GM21825 (cell line): ENCODE measurements at regions not wholly inside any gene's neighbourhood (a gene's known extent, or its start where the extent isn't known, plus 50 kb on each side); places are given as distances from the start of the nearest gene placed in this dataset.
A peak's percentile ranks its signal among the peaks of the same experiment; 100 is the strongest.
"Not testable (repeated sequence)": the region's sequence is repeated elsewhere in the genome, so short reads cannot be mapped to it uniquely, and the experiment has no call there.

Experiments
- ATAC-seq: cut with Tn5 transposase; IDR thresholded peaks from one replicate; pipeline ENCODE4 v1.9.1; 2021; ENCODE audit warnings: mild to moderate bottlenecking, moderate library complexity; ENCODE audit not compliant: unreplicated experiment

DNA sequence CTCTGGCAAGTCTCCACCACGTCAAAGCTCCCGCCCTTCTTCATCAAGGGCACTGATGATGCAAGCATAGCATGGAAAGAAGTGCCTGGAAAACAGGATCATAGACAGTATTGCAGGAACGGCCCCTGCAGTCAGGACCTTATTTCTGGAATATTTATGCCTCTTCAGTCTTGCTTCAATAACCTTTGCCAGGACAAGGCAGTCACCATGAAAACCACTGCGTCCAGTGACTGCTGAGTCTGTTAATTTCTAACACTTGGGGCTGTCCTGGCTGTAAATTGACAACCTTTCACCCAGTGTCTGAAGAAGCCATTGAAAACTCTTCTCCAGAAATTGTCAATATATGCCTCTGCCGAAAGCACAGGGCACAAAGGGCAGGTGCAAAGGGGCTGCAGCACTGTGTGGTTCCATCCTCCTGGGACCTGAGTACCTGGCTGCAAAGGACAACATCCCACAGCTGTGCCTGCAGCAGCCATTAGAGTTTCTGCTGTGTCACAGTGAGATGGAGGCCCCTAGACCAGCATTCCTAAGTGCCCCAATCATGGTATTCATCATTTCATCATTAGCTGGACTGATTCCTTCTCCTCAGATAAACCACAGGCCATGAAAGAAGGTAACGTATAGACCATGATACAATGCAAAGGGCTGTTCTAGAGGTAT, 819.6 kb downstream of the RNF144A start:
- ATAC-seq: no peak

DNA sequence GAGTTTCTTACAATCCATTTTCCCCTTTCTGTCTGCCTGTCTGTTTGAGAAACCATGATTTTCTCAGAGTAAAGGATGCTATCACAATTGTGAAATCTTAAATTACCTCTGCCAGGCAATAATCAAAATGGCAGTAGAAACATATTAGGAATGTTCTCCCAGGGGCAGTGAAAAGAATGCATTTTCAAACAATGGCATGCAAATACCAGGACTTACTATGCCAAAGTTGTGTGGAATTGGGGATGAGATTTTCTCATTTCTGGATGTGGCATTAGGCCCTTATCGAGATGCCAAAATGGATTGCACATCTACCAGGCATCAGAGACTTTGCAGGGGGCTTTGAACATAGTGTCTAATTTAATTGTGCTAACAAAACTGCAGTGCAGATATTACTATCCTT, 821.4 kb downstream of the RNF144A start:
- ATAC-seq: no peak

DNA sequence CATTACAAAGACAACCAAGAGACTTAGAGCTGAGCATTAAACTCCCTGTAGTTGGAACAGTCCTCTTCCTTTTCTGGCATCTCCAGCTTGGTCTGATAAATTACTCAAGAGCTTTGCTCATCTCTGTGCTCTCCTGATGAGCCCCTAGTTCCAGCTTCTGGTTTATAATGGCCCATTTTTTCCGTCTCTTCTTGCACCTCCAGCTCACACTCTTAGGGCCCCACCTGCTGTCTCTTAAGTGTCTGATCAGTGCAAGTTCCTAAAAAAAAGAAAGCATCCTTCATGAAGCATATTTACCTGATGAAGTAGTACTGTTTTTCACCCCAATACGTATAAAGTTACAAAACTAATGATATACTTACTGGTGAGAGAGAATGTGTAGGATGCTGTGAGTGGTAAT, 822.9 kb downstream of the RNF144A start:
- no peak for ATAC-seq

DNA sequence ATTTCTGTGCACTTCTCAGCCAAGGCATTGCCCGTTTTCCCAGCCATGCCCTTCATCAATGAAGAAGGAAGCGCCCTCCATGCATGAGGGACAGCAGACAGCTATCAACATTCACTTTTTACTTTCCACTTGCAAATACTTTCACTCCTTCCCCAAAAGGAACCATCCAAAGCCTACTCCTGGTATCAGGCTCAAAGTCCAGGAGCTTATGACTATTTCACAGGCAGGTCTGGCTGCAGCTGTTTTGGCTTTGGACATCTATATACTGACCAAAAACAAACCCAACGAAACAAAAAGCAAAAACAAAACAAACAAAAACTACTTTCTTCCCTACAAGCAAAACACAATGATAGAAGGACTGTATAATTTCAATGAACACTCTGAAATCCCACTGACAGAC, 825.1 kb downstream of the RNF144A start:
- no peak for ATAC-seq

DNA sequence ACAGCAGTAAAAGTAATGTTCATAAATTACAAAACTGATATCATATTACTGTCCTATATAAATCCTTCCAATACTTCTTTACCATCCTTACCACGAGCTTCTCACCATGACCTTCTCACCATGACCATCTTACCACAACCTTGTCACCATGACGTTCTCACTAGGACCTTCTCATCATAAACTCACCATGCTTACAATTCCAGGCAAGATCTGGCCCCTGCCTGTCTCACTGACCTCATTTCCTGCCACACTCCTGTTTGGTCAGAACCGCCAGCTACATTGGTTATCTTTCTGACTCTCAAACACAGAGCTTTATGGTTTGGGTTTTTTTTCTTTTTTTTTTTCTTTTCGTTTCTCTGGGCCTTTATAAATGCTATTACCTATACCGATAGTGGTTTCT, 827.6 kb downstream of the RNF144A start:
- no peak for ATAC-seq

DNA sequence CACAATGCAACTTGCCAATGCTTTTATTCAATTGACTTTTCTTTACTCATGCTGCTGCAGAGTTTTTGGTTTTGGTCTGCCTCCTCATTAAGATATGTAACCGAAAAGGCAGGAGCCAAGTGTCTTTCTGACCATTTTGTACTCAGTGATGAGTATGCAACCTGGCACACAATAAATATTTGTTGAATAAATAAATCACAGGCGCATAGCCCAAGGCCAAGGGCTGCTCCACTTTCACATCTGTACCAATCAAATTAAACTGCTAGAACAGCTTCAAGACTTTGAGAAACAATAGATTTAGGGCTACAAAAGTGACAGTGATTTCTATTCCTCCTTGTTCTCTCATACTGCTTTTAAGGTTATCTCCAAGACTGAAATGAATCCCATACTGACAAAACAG, 828.2 kb downstream of the RNF144A start:
- no peak for ATAC-seq

DNA sequence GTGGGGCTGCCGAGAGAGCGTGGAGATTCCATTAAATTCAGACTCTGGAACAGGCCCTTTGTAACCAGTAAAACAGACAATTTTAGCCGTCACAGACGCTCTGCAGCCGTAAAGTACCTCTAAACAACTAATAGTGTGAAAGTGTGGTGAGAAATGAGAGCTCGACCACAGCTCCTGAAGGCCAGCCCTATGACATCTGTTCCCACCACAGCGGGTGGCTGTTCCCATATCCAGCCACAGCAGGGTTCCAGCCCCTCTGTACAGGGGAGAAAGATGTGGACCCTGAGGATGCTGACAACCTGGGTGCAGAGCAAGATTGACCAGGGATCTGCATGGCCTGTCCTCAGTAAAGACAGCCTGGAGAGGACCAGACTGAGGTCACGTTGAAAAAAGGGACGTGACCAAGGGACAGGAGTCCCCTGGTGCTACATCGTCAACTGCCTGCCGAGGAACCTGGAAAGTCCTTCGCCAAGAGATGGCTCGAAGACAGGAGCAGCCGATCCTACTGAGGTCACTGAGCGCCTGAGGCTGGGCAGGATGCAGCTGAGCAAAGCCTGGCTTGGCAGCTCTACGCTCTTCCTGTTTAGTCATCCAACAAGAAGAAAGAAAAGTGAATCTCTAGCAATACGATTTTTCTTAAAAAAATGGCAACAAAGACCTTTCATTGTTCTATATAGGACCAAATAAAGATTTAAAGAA, 831.7 kb downstream of the RNF144A start:
- ATAC-seq: no peak

DNA sequence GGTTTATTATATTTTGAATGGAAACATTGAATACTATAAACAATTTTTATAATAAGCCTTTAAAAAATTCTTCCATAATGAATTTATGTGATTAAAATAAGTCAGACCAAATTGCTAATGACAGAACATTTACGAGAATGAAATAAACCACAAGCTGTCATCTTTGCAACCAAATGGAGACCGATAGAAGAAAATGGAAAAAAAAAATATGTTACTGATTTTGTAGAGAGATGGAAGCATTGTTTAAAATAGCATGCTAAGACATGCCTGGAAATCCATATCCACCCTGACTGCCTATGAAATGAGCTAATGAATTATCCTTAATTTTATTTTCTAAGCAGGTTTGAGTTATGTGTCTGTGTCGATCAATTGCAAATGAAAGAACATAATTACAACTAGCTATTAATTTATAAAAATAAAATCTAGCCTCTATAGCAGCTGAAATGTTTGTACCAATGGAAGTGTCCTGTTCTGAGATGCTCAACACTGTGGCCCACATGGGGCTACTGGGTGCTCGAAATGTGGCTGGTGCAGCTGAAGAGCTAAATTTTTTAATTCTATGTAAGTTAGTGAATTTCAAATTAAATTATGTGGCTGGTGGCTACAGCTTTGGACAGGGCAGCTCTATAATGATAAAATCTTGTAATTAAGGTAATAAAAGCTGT, 832.8 kb downstream of the RNF144A start:
- ATAC-seq: no peak

DNA sequence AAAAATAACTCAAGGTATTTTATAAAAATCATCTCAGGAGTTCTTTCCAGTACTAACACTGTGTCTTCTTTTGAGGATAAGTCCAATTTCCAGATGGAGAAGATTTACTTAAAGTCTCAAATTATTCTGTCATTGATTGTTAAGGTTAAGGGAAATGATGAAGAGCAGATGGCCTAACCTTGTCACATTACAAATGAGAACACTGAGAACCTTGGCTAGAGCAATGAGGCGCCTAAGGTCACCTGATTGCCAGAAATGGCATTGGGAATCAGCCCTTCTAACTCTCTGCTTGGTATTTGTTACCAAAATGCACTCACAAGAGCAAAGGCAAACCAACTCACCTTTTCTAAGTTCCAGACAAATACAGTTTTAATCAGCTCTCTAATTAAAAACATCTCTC, 835.1 kb downstream of the RNF144A start:
- no peak for ATAC-seq

DNA sequence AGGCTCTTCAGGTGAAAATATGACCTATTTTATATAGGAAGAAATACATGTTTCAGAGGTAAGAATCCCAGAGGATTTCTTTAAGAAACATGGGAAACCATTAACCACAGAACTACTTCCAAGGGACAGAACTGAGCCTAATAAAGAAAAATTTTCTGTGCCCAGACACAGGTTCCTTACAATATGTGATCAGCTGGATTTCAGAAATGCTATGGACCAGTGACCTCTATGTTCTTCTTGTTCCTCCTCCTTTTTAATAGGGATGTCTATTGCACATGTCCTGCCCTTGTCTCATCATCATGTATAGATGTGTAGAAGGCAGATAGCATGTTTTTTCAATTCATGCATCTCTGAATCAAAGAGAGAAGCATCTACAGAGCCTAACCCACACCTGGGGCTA, 836.6 kb downstream of the RNF144A start:
- no peak for ATAC-seq

DNA sequence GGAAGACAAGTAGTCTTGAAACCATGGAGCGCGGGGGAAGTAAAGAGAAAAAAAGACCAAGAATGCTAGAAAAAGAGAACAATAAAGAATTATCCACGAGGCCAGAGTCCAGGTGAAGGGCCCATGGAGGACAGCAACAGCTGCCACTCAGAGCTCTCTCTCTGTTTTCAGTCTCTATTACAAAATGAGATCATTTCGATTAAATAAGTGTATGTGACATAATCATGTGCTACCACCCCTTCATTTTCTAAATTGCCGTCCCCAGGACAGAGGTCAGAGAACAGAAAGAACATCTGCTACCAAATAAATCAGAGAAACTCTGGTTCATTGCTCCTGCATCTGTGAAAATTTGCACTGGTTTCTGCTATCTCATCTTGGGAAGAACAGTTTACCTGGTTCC, 838.7 kb downstream of the RNF144A start:
- ATAC-seq: no peak

DNA sequence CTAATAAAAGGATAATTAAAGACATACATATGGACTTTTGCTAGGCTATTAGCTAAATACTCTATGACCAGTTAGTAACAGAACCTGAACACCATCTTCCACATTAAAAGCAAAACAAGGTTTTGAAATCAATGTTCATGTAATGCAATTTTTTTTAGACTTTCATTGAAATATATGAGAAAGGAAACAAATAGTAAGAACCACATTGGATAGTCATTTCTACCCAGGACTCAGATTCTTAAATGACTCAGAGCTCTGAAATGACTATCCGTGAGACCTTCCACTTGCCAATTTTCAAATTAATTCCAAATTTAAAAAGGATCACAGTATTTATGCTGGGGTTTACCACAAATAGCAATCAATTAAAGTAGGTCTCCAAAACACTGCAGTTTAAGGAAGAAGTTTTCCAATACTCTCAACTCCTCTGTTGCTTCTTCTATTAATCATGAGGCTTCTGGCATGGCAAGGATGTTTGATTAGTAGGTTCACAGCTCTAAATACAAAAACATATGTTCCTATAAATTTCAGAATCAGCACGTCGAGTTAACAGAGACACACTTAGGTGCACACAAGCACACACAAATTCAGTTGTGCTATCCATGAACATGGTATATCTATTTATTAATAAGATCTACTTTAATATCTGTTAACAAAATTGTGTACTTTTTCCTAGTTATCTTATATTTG, 841.0 kb downstream of the RNF144A start:
- ATAC-seq: no peak

DNA sequence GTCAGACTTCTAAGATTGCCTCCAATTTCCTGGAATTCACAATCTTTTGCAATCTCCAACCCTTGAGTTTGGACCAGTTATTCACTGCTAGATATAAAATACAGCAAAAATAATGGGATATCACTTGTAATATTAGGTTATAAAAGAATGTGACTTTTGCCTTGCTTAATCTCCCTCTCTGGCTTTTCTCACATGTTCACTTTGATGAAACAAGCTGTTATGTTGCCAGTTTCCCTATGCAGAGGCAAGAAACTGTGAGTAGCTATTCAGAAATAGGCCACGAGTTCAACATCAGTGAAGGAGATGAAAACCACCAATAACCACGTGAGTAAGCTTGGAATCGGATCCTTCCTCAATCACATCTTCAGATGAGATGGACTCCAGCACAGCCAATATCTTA, 842.7 kb downstream of the RNF144A start:
- ATAC-seq: no peak

DNA sequence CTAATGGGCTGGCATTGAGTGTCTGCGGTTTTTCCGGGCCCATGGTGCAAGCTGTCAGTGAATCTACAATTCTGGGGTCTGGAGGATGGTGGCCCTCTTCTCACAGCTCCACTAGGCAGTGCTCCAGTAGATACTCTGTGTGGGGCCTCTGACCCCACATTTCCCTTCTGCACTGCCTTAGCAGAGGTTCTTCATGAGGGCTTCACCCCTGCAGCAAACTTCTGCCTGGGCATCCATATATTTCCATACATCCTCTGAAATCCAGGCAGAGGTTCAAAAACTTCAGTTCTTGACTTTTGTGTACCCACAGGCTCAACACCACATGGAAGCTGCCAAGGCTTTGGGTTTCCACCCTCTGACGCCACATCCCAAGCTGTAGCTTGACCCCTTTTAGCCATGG, 846.2 kb downstream of the RNF144A start:
- ATAC-seq: not testable (repeated sequence)

DNA sequence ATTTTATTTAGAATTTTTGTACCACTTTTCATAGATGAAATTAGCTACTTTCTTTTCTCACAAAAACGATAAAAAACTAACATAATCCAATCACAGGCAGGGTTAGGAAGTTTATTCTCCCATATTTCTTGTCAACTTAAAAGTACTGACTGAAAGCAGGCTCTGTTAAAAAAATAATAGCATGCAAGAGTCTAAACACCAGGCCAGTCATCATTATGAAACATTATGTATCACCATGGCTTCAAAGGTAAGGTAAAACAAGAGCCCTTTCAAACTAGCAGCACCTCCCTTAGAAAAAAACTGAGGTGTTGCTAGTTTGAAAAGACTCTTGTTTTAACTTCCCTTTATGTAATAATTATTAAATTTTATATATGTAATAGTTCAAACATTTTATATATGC, 848.0 kb downstream of the RNF144A start:
- no peak for ATAC-seq

DNA sequence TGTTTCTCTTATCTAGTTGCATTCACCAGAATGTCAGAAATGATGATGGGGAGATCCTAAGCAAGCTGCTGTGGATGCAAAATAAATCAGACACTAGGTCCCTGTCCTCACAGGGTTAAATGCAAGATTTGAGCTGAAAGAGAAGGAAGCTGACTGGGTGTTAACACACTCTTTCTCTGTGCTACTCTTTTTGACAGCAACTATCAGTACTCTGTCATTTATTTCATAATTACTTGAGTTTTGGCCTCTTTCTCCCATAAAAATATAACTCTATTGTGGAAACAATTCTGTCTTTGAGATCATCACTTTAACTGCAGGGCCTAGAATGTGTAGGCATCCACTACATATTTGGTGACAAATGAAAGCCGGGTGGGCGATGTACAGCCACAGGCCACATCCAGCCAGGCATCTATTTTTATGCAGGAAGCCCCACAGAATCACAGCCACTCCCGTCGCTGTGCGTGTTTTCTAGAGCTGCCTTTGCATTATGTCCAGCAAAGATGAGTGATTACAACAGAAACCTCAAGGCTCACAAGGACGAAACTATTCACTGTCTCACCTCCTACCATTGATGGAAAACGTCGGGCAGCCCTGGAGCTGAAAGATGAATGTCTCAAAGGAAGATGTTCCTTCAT, 849.0 kb downstream of the RNF144A start:
- ATAC-seq: no peak

DNA sequence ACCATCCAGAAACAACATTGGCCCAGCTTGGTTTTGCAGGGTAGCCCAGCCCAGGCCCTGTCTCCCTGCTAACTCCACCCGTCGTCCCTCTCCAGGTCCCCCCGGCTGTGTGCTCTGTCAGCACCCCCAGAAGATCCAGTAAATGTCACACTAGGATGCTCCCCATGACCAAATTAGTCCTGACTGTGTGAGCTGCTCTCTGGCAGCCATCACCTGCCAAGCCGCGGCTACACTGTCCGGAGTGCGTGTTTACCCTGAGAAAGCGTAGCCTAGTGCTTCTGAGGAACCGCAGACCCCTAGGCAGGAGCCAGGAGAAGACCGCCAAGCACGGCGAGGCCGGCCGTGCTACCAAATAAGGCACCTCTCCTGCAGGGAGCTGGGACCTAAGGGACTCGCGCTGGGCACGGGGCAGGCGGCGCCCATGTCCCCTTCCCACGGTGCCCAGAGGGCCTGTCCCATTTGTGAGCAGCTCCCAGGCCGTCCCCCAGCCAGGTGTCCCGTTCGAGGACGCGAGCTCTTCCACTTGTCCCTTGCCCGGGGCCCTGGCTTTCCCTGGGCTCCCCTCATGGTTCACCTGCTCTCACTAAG, 849.9 kb downstream of the RNF144A start:
- no peak for ATAC-seq

DNA sequence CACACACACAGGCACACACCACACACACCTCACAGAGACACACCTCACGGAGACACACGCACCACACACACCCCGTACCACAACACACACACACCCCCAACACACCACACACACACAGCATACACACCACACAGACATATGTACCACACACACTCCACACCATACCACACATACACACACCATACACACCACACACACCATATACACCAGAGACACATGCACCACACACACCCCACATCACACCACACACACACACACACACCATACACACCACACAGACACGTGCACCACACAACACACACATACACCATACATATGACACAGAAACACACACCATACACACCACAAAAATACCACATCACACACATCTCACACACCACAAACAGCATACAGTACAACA, 850.7 kb downstream of the RNF144A start:
- no peak for ATAC-seq

DNA sequence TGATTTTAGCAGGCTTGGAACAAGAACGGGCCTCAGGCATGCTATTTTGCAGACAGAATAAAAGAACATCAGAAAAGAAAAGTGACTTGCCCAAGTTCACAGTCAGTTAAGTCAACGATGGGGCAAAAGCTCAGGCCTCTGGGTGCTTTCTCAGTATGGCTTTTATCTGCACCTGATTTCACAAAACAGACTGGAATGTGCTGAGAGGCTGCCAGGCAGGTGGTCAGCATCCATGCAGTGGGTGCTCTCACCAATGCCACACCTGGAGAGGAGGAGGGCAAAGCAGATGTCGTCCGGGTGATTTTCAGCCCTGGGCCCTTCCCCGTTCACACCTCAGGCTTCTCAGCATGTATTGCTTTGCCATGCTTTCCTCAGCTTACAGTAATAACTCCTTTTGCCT, 854.6 kb downstream of the RNF144A start:
- no peak for ATAC-seq

DNA sequence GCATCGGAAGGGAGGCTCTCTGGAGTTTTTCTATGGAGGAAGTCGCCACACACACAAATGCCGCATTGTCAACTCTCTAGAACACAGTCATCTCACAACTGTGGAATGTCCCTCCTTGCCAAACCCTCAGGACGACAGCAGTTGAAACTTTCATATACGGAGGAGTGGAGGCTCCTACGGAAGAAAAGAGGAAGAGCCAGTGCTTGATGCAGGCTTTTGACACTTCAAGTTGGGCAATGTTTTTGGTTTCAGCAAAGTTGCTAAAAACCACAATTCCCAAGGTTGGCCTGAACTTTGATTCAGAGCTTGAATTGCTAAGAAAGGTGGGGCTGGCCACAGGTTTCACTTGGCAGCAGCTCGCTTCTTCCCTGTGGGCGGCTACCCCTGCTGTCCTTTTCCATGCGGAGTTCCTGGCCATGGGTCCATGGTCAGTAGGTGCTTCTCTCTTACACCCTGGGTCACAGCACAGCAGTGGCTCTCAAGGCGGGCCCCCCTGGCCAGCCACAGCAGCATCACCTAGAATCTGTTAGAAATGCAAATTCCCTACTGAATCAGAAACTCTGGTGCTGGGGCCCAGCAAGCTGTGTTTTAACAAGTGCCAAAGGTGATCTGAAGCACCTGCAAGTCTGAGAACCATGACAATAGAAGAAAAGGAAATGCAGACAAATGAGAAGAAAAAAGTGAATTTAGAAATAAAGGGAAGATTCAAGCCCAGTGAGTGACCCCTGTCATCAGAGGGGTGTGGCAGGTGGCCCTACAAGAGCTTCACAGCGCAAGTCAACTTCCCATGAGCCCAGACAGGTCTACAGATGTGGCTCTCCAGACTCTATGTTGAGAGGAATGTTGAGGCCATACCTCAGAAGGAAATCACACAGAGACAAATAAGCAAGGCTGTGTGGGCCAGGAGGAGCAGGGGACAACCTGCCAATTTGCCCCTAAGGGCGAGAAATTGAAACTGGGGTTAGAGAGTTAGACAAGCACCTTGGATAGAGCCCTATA, 856.4 kb downstream of the RNF144A start:
- peak; percentile 67 for ATAC-seq
